ENCODE measurements at regions not wholly inside any gene's neighbourhood (a gene's known extent, or its start where the extent isn't known, plus 50 kb on each side); places are given as distances from the start of the nearest gene placed in this dataset.

DNA sequence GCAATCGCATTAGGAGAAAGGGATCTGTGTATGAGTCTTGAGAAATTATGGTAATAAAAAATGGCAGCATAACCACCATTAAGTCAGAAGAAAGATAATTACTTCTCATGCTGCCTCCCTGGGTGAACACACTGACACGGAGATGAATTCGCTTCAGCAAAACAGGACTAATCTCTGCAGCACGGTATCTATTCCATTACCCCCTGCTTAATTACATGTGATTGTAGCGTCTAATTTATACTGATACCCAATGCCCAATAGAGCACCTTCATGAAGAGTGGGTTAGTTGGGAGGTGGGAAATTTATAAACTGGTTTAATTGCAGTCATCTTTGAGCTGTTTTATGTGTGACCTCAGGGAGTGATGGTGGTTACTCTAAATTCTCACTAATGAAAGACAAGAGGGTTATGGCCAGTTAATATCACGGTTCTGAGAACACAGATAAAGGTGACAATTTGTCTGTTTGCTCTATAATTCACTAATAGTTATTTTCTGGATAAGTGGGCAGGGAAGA is 476.2 kb upstream of the SULF2 start:
- no peaks in the 10 kb centered on the region for H3K36me3 ChIP-seq (ENCODE audit: control insufficient read depth, insufficient read depth, low read length)
- no peaks in the 10 kb centered on the region for H3K9me3 ChIP-seq (ENCODE audit: control insufficient read depth, low read depth, low read length)
- WGBS (ENCODE audit: insufficient coverage, low lambda C conversion rate) = 25% methylated on average over 1 of the region's 6 CpGs
- DNase-seq = no peak
- no peaks in the 10 kb centered on the region for H3K27me3 ChIP-seq (ENCODE audit: control insufficient read depth, insufficient read depth, low read length)
- H3K4me1 ChIP-seq (ENCODE audit: control insufficient read depth, insufficient read depth, low read length) = no peaks in the 10 kb centered on the region
- H3K4me3 ChIP-seq (ENCODE audit: low read length) = no peak overlapping the region
- H3K27ac ChIP-seq (ENCODE audit: low read length) = no peak overlapping the region

DNA sequence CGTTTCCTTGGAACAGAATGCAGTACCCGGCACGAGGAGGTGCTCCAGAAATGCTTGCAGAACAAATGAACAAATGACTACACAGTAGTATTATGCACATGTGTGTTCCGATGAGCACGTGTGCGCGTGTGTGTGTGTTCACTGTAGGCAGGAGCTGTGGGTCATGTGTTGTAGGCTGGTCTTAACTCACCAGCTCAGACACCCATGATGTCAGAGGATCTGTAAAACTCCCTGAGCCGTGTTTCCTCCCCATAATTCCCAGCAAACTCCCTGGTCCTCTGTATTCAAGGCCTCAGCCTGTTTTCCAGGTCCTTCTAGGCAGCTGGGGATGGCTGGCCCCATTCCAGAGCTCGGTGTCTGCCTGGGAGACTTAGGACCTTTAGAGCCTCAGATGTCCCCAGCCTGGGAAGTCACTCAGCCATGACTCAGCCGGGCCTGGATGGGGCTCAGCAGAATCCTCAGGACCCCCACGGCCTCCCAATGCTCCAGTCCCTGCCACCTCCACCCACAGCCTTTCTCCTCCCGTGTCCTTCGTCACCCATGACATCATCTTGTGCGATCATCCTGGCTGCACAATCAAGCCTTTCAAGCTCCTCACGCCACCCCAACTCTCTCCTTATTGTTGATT is 475.0 kb upstream of the SULF2 start:
- no peaks in the 10 kb centered on the region for H3K36me3 ChIP-seq (ENCODE audit: control insufficient read depth, insufficient read depth, low read length)
- no peaks in the 10 kb centered on the region for H3K9me3 ChIP-seq (ENCODE audit: control insufficient read depth, low read depth, low read length)
- H3K27ac ChIP-seq (ENCODE audit: low read length) = no peak overlapping the region
- DNase-seq = peak in 1 of 2 donors; percentile 37
- no peak overlapping the region for H3K4me3 ChIP-seq (ENCODE audit: low read length)
- H3K27me3 ChIP-seq (ENCODE audit: control insufficient read depth, insufficient read depth, low read length) = no peaks in the 10 kb centered on the region
- 100% methylated on average over 2 of the region's 15 CpGs for WGBS (ENCODE audit: insufficient coverage, low lambda C conversion rate)
- H3K4me1 ChIP-seq (ENCODE audit: control insufficient read depth, insufficient read depth, low read length) = no peaks in the 10 kb centered on the region

DNA sequence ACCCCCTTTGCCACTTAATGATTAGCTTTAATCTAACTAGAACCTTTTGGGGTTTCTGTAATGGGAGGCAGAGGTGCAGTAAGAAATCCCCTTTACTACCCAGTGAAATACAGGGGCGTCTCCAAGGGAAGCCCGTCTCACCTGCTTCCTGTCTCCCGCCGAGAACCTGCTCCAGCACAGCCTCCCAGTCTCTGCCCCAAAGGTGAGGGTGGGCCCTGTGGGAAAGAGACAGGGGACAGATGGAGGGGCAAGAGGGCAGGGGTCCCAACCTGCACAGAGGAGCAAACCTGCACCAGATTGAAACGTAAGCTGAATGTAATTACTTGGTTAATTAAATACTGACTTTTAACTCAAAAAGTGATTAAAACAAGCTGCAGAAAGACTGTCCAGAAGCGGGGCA is 474.2 kb upstream of the SULF2 start:
- WGBS (ENCODE audit: insufficient coverage, low lambda C conversion rate) = 40% methylated on average over 1 of the region's 6 CpGs
- H3K9me3 ChIP-seq (ENCODE audit: control insufficient read depth, low read depth, low read length) = no peaks in the 10 kb centered on the region
- no peaks in the 10 kb centered on the region for H3K27me3 ChIP-seq (ENCODE audit: control insufficient read depth, insufficient read depth, low read length)
- H3K4me1 ChIP-seq (ENCODE audit: control insufficient read depth, insufficient read depth, low read length) = no peaks in the 10 kb centered on the region
- no peak overlapping the region for H3K27ac ChIP-seq (ENCODE audit: low read length)
- no peak overlapping the region for H3K4me3 ChIP-seq (ENCODE audit: low read length)
- DNase-seq = no peak
- no peaks in the 10 kb centered on the region for H3K36me3 ChIP-seq (ENCODE audit: control insufficient read depth, insufficient read depth, low read length)

DNA sequence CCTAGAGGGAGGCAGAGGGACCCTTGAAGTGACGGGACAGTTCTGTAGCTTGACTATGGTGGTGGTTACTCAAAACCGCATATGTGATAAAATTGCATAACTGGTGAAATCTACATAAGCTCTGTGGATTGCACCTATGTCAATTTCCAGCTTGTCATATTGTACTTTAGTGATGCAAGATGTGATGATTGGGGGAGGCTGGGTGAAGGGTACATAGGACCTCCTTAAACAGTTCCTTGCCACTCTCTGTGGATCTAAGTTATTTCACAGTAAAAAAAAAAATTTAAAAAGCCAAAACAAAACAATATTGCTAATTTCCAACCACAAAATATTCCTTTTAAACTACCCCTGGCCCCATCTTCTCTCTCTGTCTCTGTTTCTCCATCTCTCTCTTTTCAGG is 472.6 kb upstream of the SULF2 start:
- Histone ChIP-seq H3K4me3 (ENCODE audit: low read length) (no peak overlapping the region), H3K4me1 (ENCODE audit: control insufficient read depth, insufficient read depth, low read length) (no peaks in the 10 kb centered on the region), H3K9me3 (ENCODE audit: control insufficient read depth, low read depth, low read length) (no peaks in the 10 kb centered on the region), H3K27ac (ENCODE audit: low read length) (no peak overlapping the region), H3K27me3 (ENCODE audit: control insufficient read depth, insufficient read depth, low read length) (no peaks in the 10 kb centered on the region), H3K36me3 (ENCODE audit: control insufficient read depth, insufficient read depth, low read length) (no peaks in the 10 kb centered on the region)
- WGBS (ENCODE audit: insufficient coverage, low lambda C conversion rate) = 100% methylated on average over 1 of the region's 2 CpGs
- DNase-seq = no peak

DNA sequence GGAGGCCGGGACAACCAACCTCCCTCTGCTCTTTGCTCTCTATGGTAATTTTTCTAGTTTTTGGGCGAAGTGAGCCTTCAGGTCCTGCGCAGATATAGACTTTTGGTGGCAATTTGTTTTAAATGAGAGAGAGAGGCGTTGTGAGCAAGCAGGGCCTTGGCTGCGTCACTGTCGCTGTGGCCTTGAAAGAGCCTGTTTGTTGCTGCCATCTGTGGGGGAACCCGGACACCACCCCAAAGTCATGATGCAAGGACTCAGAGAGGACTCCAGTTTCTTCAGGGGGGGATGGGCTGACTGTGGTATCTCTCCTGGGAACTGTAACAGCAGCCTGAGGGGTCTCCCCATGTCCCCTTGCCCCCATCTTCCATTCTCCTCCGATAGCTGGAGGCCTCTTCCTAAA is 462.7 kb upstream of the SULF2 start:
- Histone ChIP-seq H3K4me3 (ENCODE audit: low read length) (no peak overlapping the region), H3K4me1 (ENCODE audit: control insufficient read depth, insufficient read depth, low read length) (no peaks in the 10 kb centered on the region), H3K9me3 (ENCODE audit: control insufficient read depth, low read depth, low read length) (no peaks in the 10 kb centered on the region), H3K27ac (ENCODE audit: low read length) (no peak overlapping the region), H3K27me3 (ENCODE audit: control insufficient read depth, insufficient read depth, low read length) (no peaks in the 10 kb centered on the region), H3K36me3 (ENCODE audit: control insufficient read depth, insufficient read depth, low read length) (no peaks in the 10 kb centered on the region)
- no peak for DNase-seq
- no CpG with 5 or more reads among the region's 8 CpGs for WGBS (ENCODE audit: insufficient coverage, low lambda C conversion rate)

DNA sequence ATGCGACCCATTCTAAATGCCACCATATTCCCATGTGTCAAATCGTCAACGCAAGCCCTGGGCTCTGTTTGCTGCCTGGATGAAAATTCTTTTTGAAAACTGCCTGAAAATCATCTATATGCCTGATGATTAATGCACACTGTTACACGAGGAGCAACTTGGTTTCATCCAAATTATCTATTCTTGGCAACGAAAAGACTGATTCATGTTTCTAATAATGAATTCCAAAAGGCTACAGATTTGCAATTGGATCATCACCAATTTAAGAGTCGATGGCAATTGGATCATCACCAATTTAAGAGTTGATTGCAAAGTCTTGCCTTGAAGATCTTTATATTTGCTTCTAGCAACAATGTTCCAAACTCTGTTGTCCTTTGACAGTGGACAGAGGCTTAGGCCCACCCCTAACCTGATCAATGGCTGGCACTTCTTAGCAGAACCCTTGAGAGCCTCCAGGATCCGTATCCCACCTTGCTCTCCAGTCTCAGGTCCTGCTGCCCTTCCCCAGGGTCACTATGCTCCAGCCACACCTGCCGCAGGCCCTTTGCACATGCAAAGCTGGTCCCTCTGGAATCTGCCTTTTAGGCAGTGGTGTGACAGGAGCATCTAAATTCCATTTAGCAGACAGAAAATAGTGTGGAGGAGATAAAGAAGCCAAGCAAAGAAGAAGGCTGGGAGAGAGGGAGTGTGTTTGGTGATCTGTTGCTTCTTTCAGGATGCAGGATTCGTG is 460.9 kb upstream of the SULF2 start:
- Histone ChIP-seq H3K27ac (ENCODE audit: low read length) (no peak overlapping the region), H3K4me1 (ENCODE audit: control insufficient read depth, insufficient read depth, low read length) (no peaks in the 10 kb centered on the region), H3K4me3 (ENCODE audit: low read length) (no peak overlapping the region), H3K36me3 (ENCODE audit: control insufficient read depth, insufficient read depth, low read length) (no peaks in the 10 kb centered on the region), H3K9me3 (ENCODE audit: control insufficient read depth, low read depth, low read length) (no peaks in the 10 kb centered on the region), H3K27me3 (ENCODE audit: control insufficient read depth, insufficient read depth, low read length) (no peaks in the 10 kb centered on the region)
- 55% methylated on average over 2 of the region's 9 CpGs for WGBS (ENCODE audit: insufficient coverage, low lambda C conversion rate)
- DNase-seq = no peak

DNA sequence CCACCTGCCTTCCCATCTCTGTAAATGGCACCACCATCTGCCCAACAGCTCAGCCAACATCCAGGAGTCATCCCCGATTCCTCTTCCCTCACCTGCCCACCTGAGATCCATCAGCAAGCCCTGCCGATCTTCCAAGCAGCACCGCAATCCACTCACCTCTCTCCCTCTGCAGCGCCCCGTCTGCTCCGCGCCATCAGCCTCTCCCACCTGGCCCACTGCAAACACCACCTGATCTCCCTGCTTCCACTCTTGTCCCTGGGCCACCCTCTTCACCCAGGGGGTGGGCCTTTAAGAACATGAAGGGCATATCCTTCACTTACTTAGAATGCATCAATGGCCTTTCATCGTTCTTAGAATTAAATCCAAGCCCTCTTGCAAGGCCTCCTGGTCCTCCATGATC is 457.3 kb upstream of the SULF2 start:
- Histone ChIP-seq H3K9me3 (ENCODE audit: control insufficient read depth, low read depth, low read length) (no peaks in the 10 kb centered on the region), H3K27me3 (ENCODE audit: control insufficient read depth, insufficient read depth, low read length) (no peaks in the 10 kb centered on the region), H3K36me3 (ENCODE audit: control insufficient read depth, insufficient read depth, low read length) (no peaks in the 10 kb centered on the region), H3K27ac (ENCODE audit: low read length) (no peak overlapping the region), H3K4me3 (ENCODE audit: low read length) (no peak overlapping the region), H3K4me1 (ENCODE audit: control insufficient read depth, insufficient read depth, low read length) (no peaks in the 10 kb centered on the region)
- DNase-seq = no peak
- 90% methylated on average over 2 of the region's 8 CpGs for WGBS (ENCODE audit: insufficient coverage, low lambda C conversion rate)

DNA sequence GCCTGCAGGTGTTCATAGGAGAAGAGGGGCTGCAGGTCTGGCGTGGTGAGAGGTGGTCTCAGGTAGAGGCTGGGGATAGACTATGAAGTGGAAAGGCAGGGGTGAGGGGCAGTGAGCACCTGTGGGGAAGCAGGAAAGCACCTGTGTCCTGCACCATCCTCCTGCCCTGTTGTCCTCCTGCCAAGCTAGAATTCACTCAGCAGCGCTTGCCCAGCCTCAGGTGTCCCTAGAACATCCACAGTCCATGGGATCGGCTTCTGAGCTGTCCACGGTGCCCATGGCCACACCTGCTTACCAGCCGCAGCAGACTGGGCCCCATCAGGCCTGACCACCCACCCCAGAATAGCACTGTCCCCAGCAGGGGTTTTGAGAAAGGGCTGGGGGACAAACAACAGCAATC is 456.2 kb upstream of the SULF2 start:
- no CpG with 5 or more reads among the region's 5 CpGs for WGBS (ENCODE audit: insufficient coverage, low lambda C conversion rate)
- no peak for DNase-seq
- no peak overlapping the region for H3K27ac ChIP-seq (ENCODE audit: low read length)
- H3K4me3 ChIP-seq (ENCODE audit: low read length) = no peak overlapping the region
- no peaks in the 10 kb centered on the region for H3K9me3 ChIP-seq (ENCODE audit: control insufficient read depth, low read depth, low read length)
- no peaks in the 10 kb centered on the region for H3K4me1 ChIP-seq (ENCODE audit: control insufficient read depth, insufficient read depth, low read length)
- no peaks in the 10 kb centered on the region for H3K27me3 ChIP-seq (ENCODE audit: control insufficient read depth, insufficient read depth, low read length)
- no peaks in the 10 kb centered on the region for H3K36me3 ChIP-seq (ENCODE audit: control insufficient read depth, insufficient read depth, low read length)

DNA sequence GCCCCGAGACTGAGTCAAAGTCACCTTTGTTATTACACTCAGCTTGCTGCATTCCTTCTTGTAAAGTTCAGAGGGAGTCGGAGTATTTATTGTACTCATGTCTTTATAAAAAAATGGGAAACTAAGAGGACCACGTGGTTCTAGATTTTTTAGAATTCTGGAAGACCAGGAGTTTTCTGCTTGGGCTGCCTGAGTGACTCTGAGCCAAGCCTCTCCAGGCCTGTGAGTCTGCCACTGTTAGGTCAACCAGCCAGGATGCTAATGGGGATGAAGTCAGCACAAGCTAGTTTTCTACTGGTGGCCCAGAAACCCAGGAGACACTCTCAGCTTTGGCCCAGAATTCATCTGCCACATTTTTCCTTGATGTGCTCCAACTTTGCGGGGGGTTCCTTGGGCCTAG is 453.5 kb upstream of the SULF2 start:
- WGBS (ENCODE audit: insufficient coverage, low lambda C conversion rate) = no CpG with 5 or more reads among the region's 4 CpGs
- no peaks in the 10 kb centered on the region for H3K9me3 ChIP-seq (ENCODE audit: control insufficient read depth, low read depth, low read length)
- no peaks in the 10 kb centered on the region for H3K27me3 ChIP-seq (ENCODE audit: control insufficient read depth, insufficient read depth, low read length)
- no peak for DNase-seq
- H3K4me1 ChIP-seq (ENCODE audit: control insufficient read depth, insufficient read depth, low read length) = no peaks in the 10 kb centered on the region
- no peak overlapping the region for H3K27ac ChIP-seq (ENCODE audit: low read length)
- no peaks in the 10 kb centered on the region for H3K36me3 ChIP-seq (ENCODE audit: control insufficient read depth, insufficient read depth, low read length)
- no peak overlapping the region for H3K4me3 ChIP-seq (ENCODE audit: low read length)

DNA sequence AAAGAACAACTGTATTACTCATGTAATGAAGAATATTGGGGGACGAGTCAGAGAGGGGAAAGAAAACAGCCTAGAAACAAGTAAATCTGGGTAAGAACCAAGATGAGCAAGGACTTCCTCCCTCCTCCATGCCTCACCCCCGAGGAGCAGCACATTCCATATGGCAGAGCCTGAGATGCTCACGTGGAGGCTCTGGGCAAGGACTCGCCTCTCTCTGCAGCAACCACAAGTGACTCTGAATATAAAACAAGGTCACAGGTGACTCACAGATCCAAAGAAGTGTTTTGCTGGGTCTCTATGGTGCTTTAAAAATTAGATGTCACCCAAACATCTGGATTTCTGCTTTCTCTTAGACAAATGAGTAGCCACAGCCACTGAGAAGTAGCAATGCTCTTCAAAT is 453.0 kb upstream of the SULF2 start:
- Histone ChIP-seq H3K27ac (ENCODE audit: low read length) (no peak overlapping the region), H3K4me1 (ENCODE audit: control insufficient read depth, insufficient read depth, low read length) (no peaks in the 10 kb centered on the region), H3K36me3 (ENCODE audit: control insufficient read depth, insufficient read depth, low read length) (no peaks in the 10 kb centered on the region), H3K27me3 (ENCODE audit: control insufficient read depth, insufficient read depth, low read length) (no peaks in the 10 kb centered on the region), H3K9me3 (ENCODE audit: control insufficient read depth, low read depth, low read length) (no peaks in the 10 kb centered on the region), H3K4me3 (ENCODE audit: low read length) (no peak overlapping the region)
- WGBS (ENCODE audit: insufficient coverage, low lambda C conversion rate) = 50% methylated on average over 1 of the region's 4 CpGs
- DNase-seq = no peak
